HFFc6 (cell line): ENCODE measurements at regions not wholly inside any gene's neighbourhood (a gene's known extent, or its start where the extent isn't known, plus 50 kb on each side); places are given as distances from the start of the nearest gene placed in this dataset.

ENCODE experiments used
- DNase-seq: peaks from one replicate; pipeline ENCODE4 v3.0.0-alpha.2; 2018
- H3K27ac Mint-ChIP-seq: 2 replicates; pipeline ENCODE4 v1.8.0; 2020; ENCODE audit warnings: mild to moderate bottlenecking, mixed read lengths
- H3K27me3 Mint-ChIP-seq: 2 replicates; pipeline ENCODE4 v1.8.0; 2021; ENCODE audit warnings: mild to moderate bottlenecking, moderate library complexity, mixed read lengths; ENCODE audit not compliant: insufficient read depth
- H3K36me3 Mint-ChIP-seq: 2 replicates; pipeline ENCODE4 v1.8.0; 2021; ENCODE audit warnings: low read depth, mixed read lengths
- H3K4me1 Mint-ChIP-seq: 2 replicates; pipeline ENCODE4 v1.8.0; 2020; ENCODE audit warnings: low read depth, mixed read lengths
- H3K4me3 Mint-ChIP-seq: 2 replicates; pipeline ENCODE4 v1.8.0; 2020; ENCODE audit warnings: mild to moderate bottlenecking, moderate library complexity, mixed read lengths
- H3K9me3 Mint-ChIP-seq: 2 replicates; pipeline ENCODE4 v1.8.0; 2020; ENCODE audit warnings: mild to moderate bottlenecking, mixed read lengths
- CTCF ChIP-seq: fragments of 200-600 bp; sonication (generic); IDR thresholded peaks from 2 replicates; pipeline ENCODE4 v1.5.0; 2021; ENCODE audit warnings: antibody characterized with exemption, mild to moderate bottlenecking

- H3K9me3 Mint-ChIP-seq: no peaks in the 10 kb centered on the region
- H3K4me1 Mint-ChIP-seq: no peaks in the 10 kb centered on the region
- no peak overlapping the region for H3K27ac Mint-ChIP-seq
- TF ChIP-seq CTCF: no peak
- no peak overlapping the region for H3K4me3 Mint-ChIP-seq
- no peaks in the 10 kb centered on the region for H3K36me3 Mint-ChIP-seq
- no peak for DNase-seq
- H3K27me3 Mint-ChIP-seq: peaks cover 25% of the 10 kb centered on the region
Observed at GRCh38 chr14:101193106-101193844, 289.8 kb upstream of the RTL1 start.

GRCh38 chr14:101193845-101194372 is 290.4 kb upstream of the RTL1 start:
- no peaks in the 10 kb centered on the region for H3K36me3 Mint-ChIP-seq
- TF ChIP-seq CTCF: no peak
- DNase-seq: no peak
- H3K4me1 Mint-ChIP-seq: no peaks in the 10 kb centered on the region
- H3K27me3 Mint-ChIP-seq: peaks cover 25% of the 10 kb centered on the region
- no peak overlapping the region for H3K4me3 Mint-ChIP-seq
- no peaks in the 10 kb centered on the region for H3K9me3 Mint-ChIP-seq
- H3K27ac Mint-ChIP-seq: no peak overlapping the region

GRCh38 chr14:101194373-101195308 is 291.1 kb upstream of the RTL1 start:
- Mint-ChIP-seq H3K4me3 (no peak overlapping the region), H3K27me3 (peaks cover 25% of the 10 kb centered on the region), H3K9me3 (no peaks in the 10 kb centered on the region), H3K27ac (no peak overlapping the region), H3K36me3 (no peaks in the 10 kb centered on the region), H3K4me1 (no peaks in the 10 kb centered on the region)
- no peak for TF ChIP-seq CTCF
- no peak for DNase-seq

- Mint-ChIP-seq H3K27ac (no peak overlapping the region), H3K4me3 (no peak overlapping the region), H3K27me3 (peaks cover 23% of the 10 kb centered on the region), H3K36me3 (no peaks in the 10 kb centered on the region), H3K4me1 (no peaks in the 10 kb centered on the region), H3K9me3 (peaks cover 3% of the 10 kb centered on the region; the same call in 1 of the 2 replicates)
- TF ChIP-seq CTCF: no peak
- DNase-seq: no peak
Observed at GRCh38 chr14:101195309-101195901, 291.9 kb upstream of the RTL1 start.

- Mint-ChIP-seq H3K9me3 (peaks cover 3% of the 10 kb centered on the region; the same call in 1 of the 2 replicates), H3K4me3 (no peak overlapping the region), H3K27me3 (peaks cover 25% of the 10 kb centered on the region), H3K27ac (no peak overlapping the region), H3K4me1 (no peaks in the 10 kb centered on the region), H3K36me3 (no peaks in the 10 kb centered on the region)
- DNase-seq: no peak
- no peak for TF ChIP-seq CTCF
Observed at GRCh38 chr14:101196051-101196712, 292.7 kb upstream of the RTL1 start.
